ENCODE measurements at regions not wholly inside any gene's neighbourhood (a gene's known extent, or its start where the extent isn't known, plus 50 kb on each side); places are given as distances from the start of the nearest gene placed in this dataset.

DNA sequence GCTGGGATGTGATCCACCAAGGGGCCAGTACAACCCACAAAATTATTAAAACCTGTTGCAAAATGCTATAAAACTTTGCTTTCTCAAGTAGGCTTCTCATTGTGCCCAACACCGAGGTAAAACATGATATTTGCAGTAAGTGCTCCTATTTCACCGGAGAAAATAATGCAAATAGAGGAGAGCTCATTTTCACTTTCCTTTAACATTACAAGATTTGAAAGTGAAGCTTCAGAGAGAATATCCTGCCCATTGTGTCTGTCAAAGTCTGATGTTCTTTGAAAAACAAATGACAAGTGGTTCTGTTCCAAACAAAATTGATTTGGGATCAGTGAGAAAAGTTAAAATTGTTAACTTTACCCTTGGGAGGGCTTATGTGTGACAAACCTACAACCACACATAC, 287.1 kb downstream of the KCNN2 start:
- Histone ChIP-seq H3K27me3 (ENCODE audit: control insufficient read depth in 2 of 2, insufficient read depth in 2 of 2, low read length in 2 of 2) (no peaks in the 10 kb centered on the region), H3K4me2 (ENCODE audit: insufficient read depth, low read length) (no peak overlapping the region), H3K9me1 (ENCODE audit: control insufficient read depth, insufficient read depth, low read length) (no peaks in the 10 kb centered on the region), H4K20me1 (replicated peaks; ENCODE audit: control insufficient read depth, insufficient read depth, low read length) (no peaks in the 10 kb centered on the region), H3K4me1 (replicated peaks in 1 of 2; ENCODE audit: control insufficient read depth in 2 of 2, insufficient read depth in 2 of 2, low read length in 2 of 2) (no peaks in the 10 kb centered on the region), H3K4me3 (no peak overlapping the region), H3K9ac (ENCODE audit: insufficient read depth in 1 of 2, low read depth in 2 of 2, low read length in 2 of 2) (no peak overlapping the region), H3K27ac (ENCODE audit: extremely low read depth, low read depth, low read length) (no peak overlapping the region), H3K9me3 (replicated peaks; ENCODE audit: control insufficient read depth, insufficient read depth, low read depth, low read length) (no peaks in the 10 kb centered on the region), H3K36me3 (ENCODE audit: control insufficient read depth, insufficient read depth, low read length) (no peaks in the 10 kb centered on the region), H3K79me2 (ENCODE audit: control insufficient read depth, insufficient read depth, low read length) (no peaks in the 10 kb centered on the region), H2AFZ (ENCODE audit: low read depth, low read length) (no peak overlapping the region)
- ChIA-PET POLR2A (no interaction called here), CTCF (ENCODE audit: low intra/inter-chr PET ratio) (no interaction called here)
- no peak for DNase-seq (ENCODE audit: extremely low read depth in 1 of 4, low spot score in 3 of 4)
- TF ChIP-seq POLR3A (IDR thresholded peaks at IDR 0.05; ENCODE audit: borderline replicate concordance, extremely low read depth, insufficient read depth, insufficient read length) (no peak), KDM5B (IDR thresholded peaks at IDR 0.05; ENCODE audit: insufficient replicate concordance, low read depth, low read length) (no peak), ZNF324 (CRISPR knock-in tag; IDR thresholded peaks at IDR 0.05) (no peak)
- TF ChIP-seq, protein P1, sequence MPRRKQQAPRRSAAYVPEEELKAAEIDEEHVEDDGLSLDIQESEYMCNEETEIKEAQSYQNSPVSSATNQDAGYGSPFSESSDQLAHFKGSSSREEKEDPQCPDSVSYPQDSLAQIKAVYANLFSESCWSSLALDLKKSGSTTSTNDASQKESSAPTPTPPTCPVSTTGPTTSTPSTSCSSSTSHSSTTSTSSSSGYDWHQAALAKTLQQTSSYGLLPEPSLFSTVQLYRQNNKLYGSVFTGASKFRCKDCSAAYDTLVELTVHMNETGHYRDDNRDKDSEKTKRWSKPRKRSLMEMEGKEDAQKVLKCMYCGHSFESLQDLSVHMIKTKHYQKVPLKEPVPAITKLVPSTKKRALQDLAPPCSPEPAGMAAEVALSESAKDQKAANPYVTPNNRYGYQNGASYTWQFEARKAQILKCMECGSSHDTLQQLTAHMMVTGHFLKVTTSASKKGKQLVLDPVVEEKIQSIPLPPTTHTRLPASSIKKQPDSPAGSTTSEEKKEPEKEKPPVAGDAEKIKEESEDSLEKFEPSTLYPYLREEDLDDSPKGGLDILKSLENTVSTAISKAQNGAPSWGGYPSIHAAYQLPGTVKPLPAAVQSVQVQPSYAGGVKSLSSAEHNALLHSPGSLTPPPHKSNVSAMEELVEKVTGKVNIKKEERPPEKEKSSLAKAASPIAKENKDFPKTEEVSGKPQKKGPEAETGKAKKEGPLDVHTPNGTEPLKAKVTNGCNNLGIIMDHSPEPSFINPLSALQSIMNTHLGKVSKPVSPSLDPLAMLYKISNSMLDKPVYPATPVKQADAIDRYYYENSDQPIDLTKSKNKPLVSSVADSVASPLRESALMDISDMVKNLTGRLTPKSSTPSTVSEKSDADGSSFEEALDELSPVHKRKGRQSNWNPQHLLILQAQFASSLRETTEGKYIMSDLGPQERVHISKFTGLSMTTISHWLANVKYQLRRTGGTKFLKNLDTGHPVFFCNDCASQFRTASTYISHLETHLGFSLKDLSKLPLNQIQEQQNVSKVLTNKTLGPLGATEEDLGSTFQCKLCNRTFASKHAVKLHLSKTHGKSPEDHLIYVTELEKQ (CRISPR knock-in tag; IDR thresholded peaks at IDR 0.05): no peak
- BruUV-seq (replicated peaks): no TSS peak
- FAIRE-seq: no peak
- intact Hi-C loops (cut with micrococcal nuclease) (no loop called here), in situ Hi-C loops (cut with MboI) (no loop called here)
- ATAC-seq: no peak
- 4% methylated on average over 2 of the region's 2 CpGs for WGBS (ENCODE audit: insufficient coverage, low coverage, missing lambda C conversion rate)

All from K562 (cell line).